ENCODE measurements at regions not wholly inside any gene's neighbourhood (a gene's known extent, or its start where the extent isn't known, plus 50 kb on each side); places are given as distances from the start of the nearest gene placed in this dataset.
"Not testable (repeated sequence)": the region's sequence is repeated elsewhere in the genome, so short reads cannot be mapped to it uniquely, and the experiment has no call there.

GRCh38 chr7:119908948-119909347, 364.0 kb upstream of the KCND2 start:
- H3K9me3 ChIP-seq: no peaks in the 10 kb centered on the region
- TF ChIP-seq POLR2A (IDR thresholded peaks at IDR 0.05): no peak
- TF ChIP-seq CTCF (IDR thresholded peaks at IDR 0.05 in 4 of 5, conservative IDR thresholded peaks at IDR 0.05 in 1 of 5): no peak
- no peaks in the 10 kb centered on the region for H3K27me3 ChIP-seq
- H3K4me1 ChIP-seq: no peaks in the 10 kb centered on the region
- H3K36me3 ChIP-seq: no peaks in the 10 kb centered on the region
- in situ Hi-C loops (cut with MboI; ENCODE audit: low sequenced_read_pairs in 4 of 4): no loop called here
- H3K4me3 ChIP-seq: no peak overlapping the region
- ATAC-seq (no peak), DNase-seq (no peak)
- intact Hi-C loops (cut with DNase I; ENCODE audit: low total_unique reads): no loop called here
- H3K27ac ChIP-seq: no peak overlapping the region

GRCh38 chr7:119914119-119914518, 358.9 kb upstream of the KCND2 start:
- ATAC-seq; H3K4me3 ChIP-seq; in situ Hi-C loops (cut with MboI; ENCODE audit: low sequenced_read_pairs in 4 of 4); DNase-seq; intact Hi-C loops (cut with DNase I; ENCODE audit: low total_unique reads); H3K27ac ChIP-seq; H3K36me3 ChIP-seq; H3K9me3 ChIP-seq; H3K4me1 ChIP-seq; H3K27me3 ChIP-seq: not testable (repeated sequence)

GRCh38 chr7:119916501-119916900, 356.5 kb upstream of the KCND2 start:
- ATAC-seq: no peak
- intact Hi-C loops (cut with DNase I; ENCODE audit: low total_unique reads) (no loop called here), in situ Hi-C loops (cut with MboI; ENCODE audit: low sequenced_read_pairs in 4 of 4) (no loop called here)
- H3K36me3 ChIP-seq: no peaks in the 10 kb centered on the region
- TF ChIP-seq CTCF (IDR thresholded peaks at IDR 0.05 in 4 of 5, conservative IDR thresholded peaks at IDR 0.05 in 1 of 5) (no peak), POLR2A (IDR thresholded peaks at IDR 0.05) (no peak)
- H3K27me3 ChIP-seq: no peaks in the 10 kb centered on the region
- no peak overlapping the region for H3K27ac ChIP-seq
- no peaks in the 10 kb centered on the region for H3K9me3 ChIP-seq
- DNase-seq: no peak
- H3K4me1 ChIP-seq: no peaks in the 10 kb centered on the region
- H3K4me3 ChIP-seq: no peak overlapping the region

GRCh38 chr7:119918185-119918584, 354.8 kb upstream of the KCND2 start:
- DNase-seq: no peak
- ATAC-seq: no peak
- Histone ChIP-seq H3K27me3 (no peaks in the 10 kb centered on the region), H3K4me3 (no peak overlapping the region), H3K4me1 (no peaks in the 10 kb centered on the region), H3K9me3 (no peaks in the 10 kb centered on the region), H3K27ac (no peak overlapping the region), H3K36me3 (no peaks in the 10 kb centered on the region)
- no peak for TF ChIP-seq CTCF (IDR thresholded peaks at IDR 0.05 in 4 of 5, conservative IDR thresholded peaks at IDR 0.05 in 1 of 5)
- TF ChIP-seq POLR2A (IDR thresholded peaks at IDR 0.05): no peak
- in situ Hi-C loops (cut with MboI; ENCODE audit: low sequenced_read_pairs in 4 of 4): no loop called here
- intact Hi-C loops (cut with DNase I; ENCODE audit: low total_unique reads): no loop called here

GRCh38 chr7:119919986-119920385, 353.0 kb upstream of the KCND2 start:
- no peaks in the 10 kb centered on the region for H3K36me3 ChIP-seq
- no peak overlapping the region for H3K4me3 ChIP-seq
- intact Hi-C loops (cut with DNase I; ENCODE audit: low total_unique reads) (no loop called here), in situ Hi-C loops (cut with MboI; ENCODE audit: low sequenced_read_pairs in 4 of 4) (no loop called here)
- H3K27ac ChIP-seq: no peak overlapping the region
- no peaks in the 10 kb centered on the region for H3K9me3 ChIP-seq
- no peak for DNase-seq
- no peak for TF ChIP-seq POLR2A (IDR thresholded peaks at IDR 0.05)
- no peak for TF ChIP-seq CTCF (IDR thresholded peaks at IDR 0.05 in 4 of 5, conservative IDR thresholded peaks at IDR 0.05 in 1 of 5)
- H3K4me1 ChIP-seq: no peaks in the 10 kb centered on the region
- no peaks in the 10 kb centered on the region for H3K27me3 ChIP-seq
- ATAC-seq: no peak

Measured in gastrocnemius medialis (tissue), 4 donors.